ENCODE measurements at regions not wholly inside any gene's neighbourhood (a gene's known extent, or its start where the extent isn't known, plus 50 kb on each side); places are given as distances from the start of the nearest gene placed in this dataset.

DNA sequence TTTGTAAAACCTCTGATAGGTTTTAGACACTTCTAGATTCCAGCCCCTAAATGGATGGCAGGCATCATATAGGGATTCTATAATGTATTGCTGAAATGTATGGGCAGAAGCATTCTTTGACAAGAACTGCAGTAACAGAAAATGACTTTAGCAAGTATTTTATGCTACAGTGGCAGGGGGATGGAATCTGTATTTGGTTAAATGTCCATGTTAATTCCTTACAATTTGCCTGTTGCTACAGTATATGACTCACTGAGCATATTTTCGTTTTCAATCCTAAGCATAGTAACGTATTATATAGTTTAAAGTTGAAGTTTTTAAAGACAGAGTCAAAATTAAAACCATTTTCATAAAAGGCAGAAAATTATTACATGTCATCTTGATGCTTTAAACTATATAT lies 150.1 kb downstream of the MEX3B start:
- Histone ChIP-seq H3F3A (ENCODE audit: low read depth) (no peaks in the 10 kb centered on the region), H3K4me3 (no peak overlapping the region), H3K9ac (no peak overlapping the region), H3K36me3 (no peaks in the 10 kb centered on the region), H3K27ac (no peak overlapping the region), H3K4me2 (no peak overlapping the region), H3K79me2 (ENCODE audit: low read depth) (no peaks in the 10 kb centered on the region), H3K9me3 (ENCODE audit: low read depth) (no peaks in the 10 kb centered on the region), H4K20me1 (ENCODE audit: low read depth) (no peaks in the 10 kb centered on the region), H3K27me3 (no peaks in the 10 kb centered on the region), H3K4me1 (peaks cover 9% of the 10 kb centered on the region), H2AFZ (replicated peaks) (no peak overlapping the region)
- Mint-ChIP-seq H3K4me1 (peaks cover 12% of the 10 kb centered on the region), H3K27me3 (ENCODE audit: insufficient read depth, low read depth) (peaks cover 2% of the 10 kb centered on the region), H3K4me3 (no peak overlapping the region), H3K27ac (no peak overlapping the region), H3K36me3 (no peaks in the 10 kb centered on the region), H3K9me3 (no peaks in the 10 kb centered on the region)
- TF ChIP-seq, protein P1, sequence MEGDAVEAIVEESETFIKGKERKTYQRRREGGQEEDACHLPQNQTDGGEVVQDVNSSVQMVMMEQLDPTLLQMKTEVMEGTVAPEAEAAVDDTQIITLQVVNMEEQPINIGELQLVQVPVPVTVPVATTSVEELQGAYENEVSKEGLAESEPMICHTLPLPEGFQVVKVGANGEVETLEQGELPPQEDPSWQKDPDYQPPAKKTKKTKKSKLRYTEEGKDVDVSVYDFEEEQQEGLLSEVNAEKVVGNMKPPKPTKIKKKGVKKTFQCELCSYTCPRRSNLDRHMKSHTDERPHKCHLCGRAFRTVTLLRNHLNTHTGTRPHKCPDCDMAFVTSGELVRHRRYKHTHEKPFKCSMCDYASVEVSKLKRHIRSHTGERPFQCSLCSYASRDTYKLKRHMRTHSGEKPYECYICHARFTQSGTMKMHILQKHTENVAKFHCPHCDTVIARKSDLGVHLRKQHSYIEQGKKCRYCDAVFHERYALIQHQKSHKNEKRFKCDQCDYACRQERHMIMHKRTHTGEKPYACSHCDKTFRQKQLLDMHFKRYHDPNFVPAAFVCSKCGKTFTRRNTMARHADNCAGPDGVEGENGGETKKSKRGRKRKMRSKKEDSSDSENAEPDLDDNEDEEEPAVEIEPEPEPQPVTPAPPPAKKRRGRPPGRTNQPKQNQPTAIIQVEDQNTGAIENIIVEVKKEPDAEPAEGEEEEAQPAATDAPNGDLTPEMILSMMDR (IDR thresholded peaks at IDR 0.05) = no peak
- no peak for TF ChIP-seq EZH2phosphoT487 (IDR thresholded peaks at IDR 0.05)
- no peak for DNase-seq (ENCODE audit: low spot score)

DNA sequence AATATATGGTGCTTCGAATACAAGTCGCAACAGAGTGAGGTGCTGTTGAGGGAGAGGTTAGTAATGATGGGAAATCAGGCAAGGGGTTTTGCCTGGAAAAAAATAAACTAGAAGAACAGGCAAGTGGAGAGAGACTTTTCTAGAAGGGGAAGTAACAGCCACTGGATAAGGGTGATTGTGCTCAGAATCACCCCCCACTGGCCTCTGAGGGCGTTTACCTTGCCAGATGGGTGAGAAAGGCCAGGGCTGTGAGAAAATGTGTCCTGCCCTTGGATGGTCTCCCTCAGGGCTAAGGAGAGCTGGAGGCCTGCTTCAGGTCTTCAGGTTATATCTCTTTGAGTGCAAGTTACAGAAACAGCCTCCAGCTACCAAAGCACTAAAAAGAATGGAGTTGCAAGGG lies 151.8 kb downstream of the MEX3B start:
- Histone ChIP-seq H3K9ac (no peak overlapping the region), H3K36me3 (no peaks in the 10 kb centered on the region), H3K4me3 (no peak overlapping the region), H3K27ac (no peak overlapping the region), H3F3A (ENCODE audit: low read depth) (no peaks in the 10 kb centered on the region), H2AFZ (replicated peaks) (no peak overlapping the region), H3K79me2 (ENCODE audit: low read depth) (no peaks in the 10 kb centered on the region), H3K4me2 (no peak overlapping the region), H3K9me3 (ENCODE audit: low read depth) (no peaks in the 10 kb centered on the region), H3K27me3 (no peaks in the 10 kb centered on the region), H4K20me1 (ENCODE audit: low read depth) (no peaks in the 10 kb centered on the region), H3K4me1 (peaks cover 9% of the 10 kb centered on the region)
- H3K27me3 Mint-ChIP-seq (ENCODE audit: insufficient read depth, low read depth) = peaks cover 2% of the 10 kb centered on the region
- H3K4me3 Mint-ChIP-seq = no peak overlapping the region
- no peaks in the 10 kb centered on the region for H3K9me3 Mint-ChIP-seq
- no peak overlapping the region for H3K27ac Mint-ChIP-seq
- H3K4me1 Mint-ChIP-seq = peaks cover 12% of the 10 kb centered on the region
- no peaks in the 10 kb centered on the region for H3K36me3 Mint-ChIP-seq
- TF ChIP-seq EZH2phosphoT487 (IDR thresholded peaks at IDR 0.05) (no peak), EZH2 (IDR thresholded peaks at IDR 0.05) (no peak)
- TF ChIP-seq, protein P1 (IDR thresholded peaks at IDR 0.05) = no peak
- DNase-seq (ENCODE audit: low spot score) = no peak

DNA sequence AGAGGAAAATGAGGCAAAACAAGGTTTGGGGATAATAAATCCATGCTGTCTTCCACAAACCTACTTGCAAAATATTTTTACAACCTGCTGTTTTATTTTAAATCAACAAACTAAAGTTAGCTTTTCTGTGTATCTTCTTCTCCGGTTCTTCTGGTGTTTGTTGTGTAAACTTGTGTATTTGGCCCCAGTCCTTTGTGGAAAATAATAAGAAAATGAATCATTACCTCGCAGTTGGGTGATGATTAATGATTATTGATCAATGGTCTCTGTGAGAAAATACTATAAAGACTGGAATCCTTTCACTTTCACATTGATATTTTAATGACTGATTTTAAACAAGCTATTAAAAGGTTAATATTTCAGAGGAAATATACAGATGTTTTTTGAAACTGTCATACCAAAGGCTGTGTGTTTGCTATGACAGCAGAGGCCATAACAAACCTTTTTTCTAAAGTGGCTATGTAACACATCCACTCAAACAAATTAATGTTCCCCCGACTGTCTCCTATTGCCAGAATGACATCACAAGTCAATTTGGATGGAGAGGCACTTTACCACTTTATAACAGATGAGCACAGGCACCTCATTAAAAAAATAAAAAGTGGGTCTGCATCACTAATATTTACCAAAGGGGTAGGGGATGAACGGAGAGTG lies 152.5 kb downstream of the MEX3B start:
- no peak for TF ChIP-seq EZH2 (IDR thresholded peaks at IDR 0.05)
- no peak for TF ChIP-seq EZH2phosphoT487 (IDR thresholded peaks at IDR 0.05)
- TF ChIP-seq, protein P1 (IDR thresholded peaks at IDR 0.05) = no peak
- Histone ChIP-seq H3K4me3 (no peak overlapping the region), H3K9me3 (ENCODE audit: low read depth) (no peaks in the 10 kb centered on the region), H3K4me2 (peak overlapping the region; percentile 3), H4K20me1 (ENCODE audit: low read depth) (no peaks in the 10 kb centered on the region), H2AFZ (replicated peaks) (no peak overlapping the region), H3K4me1 (peaks cover 9% of the 10 kb centered on the region), H3K36me3 (no peaks in the 10 kb centered on the region), H3K27ac (no peak overlapping the region), H3K27me3 (no peaks in the 10 kb centered on the region), H3K79me2 (ENCODE audit: low read depth) (no peaks in the 10 kb centered on the region), H3K9ac (no peak overlapping the region), H3F3A (ENCODE audit: low read depth) (no peaks in the 10 kb centered on the region)
- Mint-ChIP-seq H3K27ac (no peak overlapping the region), H3K4me3 (no peak overlapping the region), H3K36me3 (no peaks in the 10 kb centered on the region), H3K27me3 (ENCODE audit: insufficient read depth, low read depth) (peaks cover 2% of the 10 kb centered on the region), H3K4me1 (peaks cover 12% of the 10 kb centered on the region), H3K9me3 (no peaks in the 10 kb centered on the region)
- DNase-seq (ENCODE audit: low spot score) = no peak

All from neural progenitor cell (in vitro differentiated cells).